AG04449 (cell line): ENCODE measurements at regions not wholly inside any gene's neighbourhood (a gene's known extent, or its start where the extent isn't known, plus 50 kb on each side); places are given as distances from the start of the nearest gene placed in this dataset.

Source experiments
- CTCF ChIA-PET: fragments of 350-600 bp; formaldehyde crosslinking; extraction: SDS; loops from one replicate; lab custom pipeline; 2021; ENCODE audit warnings: antibody characterized with exemption; lab: Yijun Ruan, JAX
- POLR2A ChIA-PET: fragments of 400-600, 350-600 bp; formaldehyde crosslinking; extraction: SDS; loops from one replicate; lab custom pipeline; 2020; ENCODE audit warnings: antibody characterized with exemption, inconsistent platforms; lab: Yijun Ruan, JAX
- DNase-seq: peaks from one replicate; pipeline ENCODE4 v3.0.0-alpha.2; 2010; ENCODE audit warnings: low read depth, low spot score
- H3K4me3 ChIP-seq: 2 replicates; pipeline ENCODE4 v1.5.1; 2011; ENCODE audit warnings: low read depth, mild to moderate bottlenecking, control low read depth, low read length
- CTCF ChIP-seq: IDR thresholded peaks from one replicate; pipeline ENCODE4 v1.5.1; 2011; ENCODE audit warnings: mild to moderate bottlenecking, moderate library complexity, low read length, control low read depth, inconsistent platforms; ENCODE audit not compliant: insufficient read depth; ENCODE audit errors: missing control alignments

GRCh38 chr18:78528411-78529258 is 451.0 kb upstream of the SALL3 start:
- no peak for TF ChIP-seq CTCF
- no peak for DNase-seq
- no peak overlapping the region for H3K4me3 ChIP-seq
- ChIA-PET CTCF (no interaction called here), POLR2A (no interaction called here)

- no peak overlapping the region for H3K4me3 ChIP-seq
- DNase-seq, result no peak
- ChIA-PET CTCF (no interaction called here), POLR2A (no interaction called here)
- TF ChIP-seq CTCF, result no peak
Observed at GRCh38 chr18:78531637-78532036, 448.0 kb upstream of the SALL3 start.

GRCh38 chr18:78538669-78539440 is 440.8 kb upstream of the SALL3 start:
- no peak for DNase-seq
- ChIA-PET CTCF (no interaction called here), POLR2A (no interaction called here)
- H3K4me3 ChIP-seq, result no peak overlapping the region
- no peak for TF ChIP-seq CTCF

- no peak for TF ChIP-seq CTCF
- no peak overlapping the region for H3K4me3 ChIP-seq
- POLR2A ChIA-PET, result no interaction called here
- DNase-seq, result no peak
- CTCF ChIA-PET, result no interaction called here
Observed at GRCh38 chr18:78540636-78541529, 438.7 kb upstream of the SALL3 start.

- TF ChIP-seq CTCF, result no peak
- no peak overlapping the region for H3K4me3 ChIP-seq
- ChIA-PET CTCF (no interaction called here), POLR2A (no interaction called here)
- no peak for DNase-seq
Observed at GRCh38 chr18:78542204-78542603, 437.4 kb upstream of the SALL3 start.

- no peak for DNase-seq
- POLR2A ChIA-PET, result no interaction called here
- CTCF ChIA-PET, result no interaction called here
- H3K4me3 ChIP-seq, result no peak overlapping the region
- no peak for TF ChIP-seq CTCF
Observed at GRCh38 chr18:78543201-78543725, 436.4 kb upstream of the SALL3 start.
